ENCODE measurements at regions not wholly inside any gene's neighbourhood (a gene's known extent, or its start where the extent isn't known, plus 50 kb on each side); places are given as distances from the start of the nearest gene placed in this dataset.

DNA sequence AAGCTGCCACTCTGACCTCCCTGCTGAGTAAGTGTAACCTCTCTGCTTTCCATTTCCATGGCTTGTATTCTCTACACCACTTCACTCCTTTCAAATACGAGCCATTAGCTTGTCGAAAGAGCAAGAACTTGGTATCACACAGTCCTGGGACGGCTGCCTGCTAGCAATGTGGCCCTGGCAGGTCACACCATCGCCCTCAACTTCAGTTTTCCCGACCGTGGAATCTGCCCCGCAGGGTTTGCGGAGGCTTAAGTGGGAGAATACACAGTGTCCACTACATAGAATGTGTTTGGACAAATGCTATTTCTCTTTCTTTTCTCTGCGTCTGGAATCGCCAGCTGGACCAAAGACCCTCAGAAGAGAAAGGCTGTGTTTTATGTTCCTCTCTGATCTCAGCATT, 78.6 kb upstream of the STOX2 start:
- TF ChIP-seq, protein P1, sequence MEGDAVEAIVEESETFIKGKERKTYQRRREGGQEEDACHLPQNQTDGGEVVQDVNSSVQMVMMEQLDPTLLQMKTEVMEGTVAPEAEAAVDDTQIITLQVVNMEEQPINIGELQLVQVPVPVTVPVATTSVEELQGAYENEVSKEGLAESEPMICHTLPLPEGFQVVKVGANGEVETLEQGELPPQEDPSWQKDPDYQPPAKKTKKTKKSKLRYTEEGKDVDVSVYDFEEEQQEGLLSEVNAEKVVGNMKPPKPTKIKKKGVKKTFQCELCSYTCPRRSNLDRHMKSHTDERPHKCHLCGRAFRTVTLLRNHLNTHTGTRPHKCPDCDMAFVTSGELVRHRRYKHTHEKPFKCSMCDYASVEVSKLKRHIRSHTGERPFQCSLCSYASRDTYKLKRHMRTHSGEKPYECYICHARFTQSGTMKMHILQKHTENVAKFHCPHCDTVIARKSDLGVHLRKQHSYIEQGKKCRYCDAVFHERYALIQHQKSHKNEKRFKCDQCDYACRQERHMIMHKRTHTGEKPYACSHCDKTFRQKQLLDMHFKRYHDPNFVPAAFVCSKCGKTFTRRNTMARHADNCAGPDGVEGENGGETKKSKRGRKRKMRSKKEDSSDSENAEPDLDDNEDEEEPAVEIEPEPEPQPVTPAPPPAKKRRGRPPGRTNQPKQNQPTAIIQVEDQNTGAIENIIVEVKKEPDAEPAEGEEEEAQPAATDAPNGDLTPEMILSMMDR (IDR thresholded peaks at IDR 0.05; ENCODE audit: extremely low read depth in 1 of 2, insufficient read depth in 1 of 2, low read depth in 1 of 2, low read length in 2 of 2), result no peak
- TF ChIP-seq POLR2A (IDR thresholded peaks at IDR 0.05; ENCODE audit: low read depth, low read length) (no peak), MYC (IDR thresholded peaks at IDR 0.05; ENCODE audit: low read depth, low read length) (no peak), EZH2 (IDR thresholded peaks at IDR 0.05; ENCODE audit: borderline replicate concordance, low read depth, low read length, severe bottlenecking) (no peak)
